ENCODE measurements at regions not wholly inside any gene's neighbourhood (a gene's known extent, or its start where the extent isn't known, plus 50 kb on each side); places are given as distances from the start of the nearest gene placed in this dataset.

DNA sequence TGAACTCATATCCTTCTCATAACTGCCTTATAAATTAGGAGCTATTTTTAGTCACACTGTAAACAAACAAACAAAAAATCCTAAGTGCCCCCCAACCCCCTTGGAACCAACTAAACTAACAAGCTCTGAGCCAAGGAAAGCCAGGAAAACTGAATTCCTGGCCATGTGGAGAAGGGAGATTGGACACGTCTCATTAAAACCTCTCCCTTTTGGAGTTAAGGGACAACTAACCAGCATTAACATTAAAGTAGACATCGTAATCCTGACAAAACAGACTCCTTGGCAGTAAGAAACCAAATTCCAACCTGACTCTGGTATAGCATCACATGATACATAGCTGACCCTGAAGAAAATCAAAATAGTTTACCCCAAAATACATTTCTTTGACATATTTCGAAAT lies 937.1 kb upstream of the GRIA3 start:
- TF ChIP-seq, protein P1, sequence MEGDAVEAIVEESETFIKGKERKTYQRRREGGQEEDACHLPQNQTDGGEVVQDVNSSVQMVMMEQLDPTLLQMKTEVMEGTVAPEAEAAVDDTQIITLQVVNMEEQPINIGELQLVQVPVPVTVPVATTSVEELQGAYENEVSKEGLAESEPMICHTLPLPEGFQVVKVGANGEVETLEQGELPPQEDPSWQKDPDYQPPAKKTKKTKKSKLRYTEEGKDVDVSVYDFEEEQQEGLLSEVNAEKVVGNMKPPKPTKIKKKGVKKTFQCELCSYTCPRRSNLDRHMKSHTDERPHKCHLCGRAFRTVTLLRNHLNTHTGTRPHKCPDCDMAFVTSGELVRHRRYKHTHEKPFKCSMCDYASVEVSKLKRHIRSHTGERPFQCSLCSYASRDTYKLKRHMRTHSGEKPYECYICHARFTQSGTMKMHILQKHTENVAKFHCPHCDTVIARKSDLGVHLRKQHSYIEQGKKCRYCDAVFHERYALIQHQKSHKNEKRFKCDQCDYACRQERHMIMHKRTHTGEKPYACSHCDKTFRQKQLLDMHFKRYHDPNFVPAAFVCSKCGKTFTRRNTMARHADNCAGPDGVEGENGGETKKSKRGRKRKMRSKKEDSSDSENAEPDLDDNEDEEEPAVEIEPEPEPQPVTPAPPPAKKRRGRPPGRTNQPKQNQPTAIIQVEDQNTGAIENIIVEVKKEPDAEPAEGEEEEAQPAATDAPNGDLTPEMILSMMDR (tag by site-specific recombination; IDR thresholded peaks at IDR 0.05) = no peak
- no peak for TF ChIP-seq ZIC2 (tag by site-specific recombination; IDR thresholded peaks at IDR 0.05)
- TF ChIP-seq ZBTB26 (tag by site-specific recombination; optimal IDR thresholded peaks at IDR 0.05) = no peak
- TF ChIP-seq PRDM6 (tag by site-specific recombination; IDR thresholded peaks at IDR 0.05) = no peak
- no peak for TF ChIP-seq HOXA7 (CRISPR knock-in tag; IDR thresholded peaks at IDR 0.05; ENCODE audit: borderline replicate concordance)
- TF ChIP-seq, protein P2, sequence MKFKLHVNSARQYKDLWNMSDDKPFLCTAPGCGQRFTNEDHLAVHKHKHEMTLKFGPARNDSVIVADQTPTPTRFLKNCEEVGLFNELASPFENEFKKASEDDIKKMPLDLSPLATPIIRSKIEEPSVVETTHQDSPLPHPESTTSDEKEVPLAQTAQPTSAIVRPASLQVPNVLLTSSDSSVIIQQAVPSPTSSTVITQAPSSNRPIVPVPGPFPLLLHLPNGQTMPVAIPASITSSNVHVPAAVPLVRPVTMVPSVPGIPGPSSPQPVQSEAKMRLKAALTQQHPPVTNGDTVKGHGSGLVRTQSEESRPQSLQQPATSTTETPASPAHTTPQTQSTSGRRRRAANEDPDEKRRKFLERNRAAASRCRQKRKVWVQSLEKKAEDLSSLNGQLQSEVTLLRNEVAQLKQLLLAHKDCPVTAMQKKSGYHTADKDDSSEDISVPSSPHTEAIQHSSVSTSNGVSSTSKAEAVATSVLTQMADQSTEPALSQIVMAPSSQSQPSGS (tag by site-specific recombination; IDR thresholded peaks at IDR 0.05; ENCODE audit: low read depth) = no peak
- TF ChIP-seq ZNF596 (tag by site-specific recombination; IDR thresholded peaks at IDR 0.05) = no peak
- TF ChIP-seq ZNF248 (tag by site-specific recombination; IDR thresholded peaks at IDR 0.05) = no peak
